SK-N-SH treated with all-trans-retinoic acid at 6 μM for 48 hours (cell line): ENCODE measurements at regions not wholly inside any gene's neighbourhood (a gene's known extent, or its start where the extent isn't known, plus 50 kb on each side); places are given as distances from the start of the nearest gene placed in this dataset.

ENCODE experiments used
- ATAC-seq: fragments of 200-7000 bp; cut with Tn5 transposase; 3 replicates; pipeline ENCODE4 v1.9.1; 2020; ENCODE audit warnings: mild to moderate bottlenecking, moderate library complexity
- ARNTL ChIP-seq: fragments of 450-650 bp; formaldehyde crosslinking; IDR thresholded peaks from 2 replicates; pipeline ENCODE4 v1.5.0; 2020; ENCODE audit warnings: low read depth, mild to moderate bottlenecking, moderate library complexity, borderline replicate concordance
- BACH2 ChIP-seq: fragments of 250-450 bp; sonication (Bioruptor Pico); IDR thresholded peaks from 2 replicates; pipeline ENCODE4 v1.9.0; 2021; ENCODE audit warnings: mild to moderate bottlenecking, borderline replicate concordance
- CREB5 ChIP-seq: fragments of 250-450 bp; sonication (Bioruptor Pico); IDR thresholded peaks from 2 replicates; pipeline ENCODE4 v1.5.1; 2020; ENCODE audit warnings: low read depth, mild to moderate bottlenecking, moderate library complexity
- CSRNP3 ChIP-seq: fragments of 250-450 bp; sonication (Bioruptor Pico); IDR thresholded peaks from 2 replicates; pipeline ENCODE4 v1.5.1; 2021; ENCODE audit warnings: mild to moderate bottlenecking, moderate library complexity
- ESRRG ChIP-seq: fragments of 250-450 bp; sonication (Bioruptor Pico); IDR thresholded peaks from 2 replicates; pipeline ENCODE4 v1.6.1; 2021; ENCODE audit warnings: mild to moderate bottlenecking
- GLIS3 ChIP-seq: fragments of 250-450 bp; sonication (Bioruptor Pico); IDR thresholded peaks from 2 replicates; pipeline ENCODE4 v1.5.0; 2020; ENCODE audit warnings: mild to moderate bottlenecking, moderate library complexity
- ISL1 ChIP-seq: fragments of 250-450 bp; sonication (Bioruptor Pico); IDR thresholded peaks from 2 replicates; pipeline ENCODE4 v2.1.2; 2022; ENCODE audit warnings: mild to moderate bottlenecking, moderate library complexity
- OSR1 ChIP-seq: fragments of 250-450 bp; sonication (Bioruptor Pico); IDR thresholded peaks from 2 replicates; pipeline ENCODE4 v1.8.0; 2022; ENCODE audit warnings: moderate library complexity, mild to moderate bottlenecking, inconsistent platforms
- PPARA ChIP-seq: fragments of 250-450 bp; sonication (Bioruptor Pico); IDR thresholded peaks from 2 replicates; pipeline ENCODE4 v1.5.0; 2020; ENCODE audit warnings: mild to moderate bottlenecking, borderline replicate concordance
- RARB ChIP-seq: fragments of 250-450 bp; sonication (Bioruptor Pico); IDR thresholded peaks from 2 replicates; pipeline ENCODE4 v1.8.0; 2021; ENCODE audit warnings: mild to moderate bottlenecking, moderate library complexity
- SNAI2 ChIP-seq: fragments of 250-450 bp; sonication (Bioruptor Pico); IDR thresholded peaks from 2 replicates; pipeline ENCODE4 v1.5.0; 2020; ENCODE audit warnings: mild to moderate bottlenecking, moderate library complexity
- TCF4 ChIP-seq: fragments of 250-450 bp; sonication (Bioruptor Pico); IDR thresholded peaks from 2 replicates; pipeline ENCODE4 v1.8.0; 2021; ENCODE audit warnings: mild to moderate bottlenecking, moderate library complexity, borderline replicate concordance
- TOX ChIP-seq: fragments of 250-450 bp; sonication (Bioruptor Pico); IDR thresholded peaks from 2 replicates; pipeline ENCODE4 v1.8.0; 2021; ENCODE audit warnings: mild to moderate bottlenecking, moderate library complexity, borderline replicate concordance
- ZC3H10 ChIP-seq: fragments of 250-450 bp; sonication (Bioruptor Pico); IDR thresholded peaks from 2 replicates; pipeline ENCODE4 v1.5.1; 2021; ENCODE audit warnings: mild to moderate bottlenecking, moderate library complexity
- ZFP3 ChIP-seq: fragments of 250-450 bp; sonication (Bioruptor Pico); IDR thresholded peaks from 2 replicates; pipeline ENCODE4 v1.5.0; 2020; ENCODE audit warnings: mild to moderate bottlenecking, moderate library complexity
- ZFP30 ChIP-seq: fragments of 450-650 bp; formaldehyde crosslinking; IDR thresholded peaks from 2 replicates; pipeline ENCODE4 v1.5.0; 2022; ENCODE audit warnings: mild to moderate bottlenecking, moderate library complexity
- ZNF70 ChIP-seq: fragments of 450-650 bp; formaldehyde crosslinking; IDR thresholded peaks from 2 replicates; pipeline ENCODE4 v1.5.0; 2020; ENCODE audit warnings: mild to moderate bottlenecking, moderate library complexity
- ZNF8 ChIP-seq: fragments of 450-650 bp; formaldehyde crosslinking; IDR thresholded peaks from 2 replicates; pipeline ENCODE4 v1.5.0; 2020; ENCODE audit warnings: mild to moderate bottlenecking, moderate library complexity
- TF ChIP-seq, protein P1 (sequence below): fragments of 250-450 bp; sonication (Bioruptor Pico); IDR thresholded peaks from 2 replicates; pipeline ENCODE4 v1.5.0; 2020; ENCODE audit warnings: mild to moderate bottlenecking, moderate library complexity
- TF ChIP-seq, protein P2 (sequence below): fragments of 250-450 bp; sonication (Bioruptor Pico); IDR thresholded peaks from 2 replicates; pipeline ENCODE4 v1.8.0; 2020; ENCODE audit warnings: mild to moderate bottlenecking, moderate library complexity, borderline replicate concordance

GRCh38 chr16:85519540-85520231 lies 93.4 kb upstream of the GSE1 start:
- TF ChIP-seq BACH2 (CRISPR knock-in tag): no peak
- TF ChIP-seq ZFP30 (CRISPR knock-in tag): no peak
- TF ChIP-seq ZC3H10 (CRISPR knock-in tag): no peak
- TF ChIP-seq ESRRG (CRISPR knock-in tag): no peak
- TF ChIP-seq GLIS3: no peak
- TF ChIP-seq CSRNP3 (CRISPR knock-in tag): no peak
- TF ChIP-seq, protein P1, sequence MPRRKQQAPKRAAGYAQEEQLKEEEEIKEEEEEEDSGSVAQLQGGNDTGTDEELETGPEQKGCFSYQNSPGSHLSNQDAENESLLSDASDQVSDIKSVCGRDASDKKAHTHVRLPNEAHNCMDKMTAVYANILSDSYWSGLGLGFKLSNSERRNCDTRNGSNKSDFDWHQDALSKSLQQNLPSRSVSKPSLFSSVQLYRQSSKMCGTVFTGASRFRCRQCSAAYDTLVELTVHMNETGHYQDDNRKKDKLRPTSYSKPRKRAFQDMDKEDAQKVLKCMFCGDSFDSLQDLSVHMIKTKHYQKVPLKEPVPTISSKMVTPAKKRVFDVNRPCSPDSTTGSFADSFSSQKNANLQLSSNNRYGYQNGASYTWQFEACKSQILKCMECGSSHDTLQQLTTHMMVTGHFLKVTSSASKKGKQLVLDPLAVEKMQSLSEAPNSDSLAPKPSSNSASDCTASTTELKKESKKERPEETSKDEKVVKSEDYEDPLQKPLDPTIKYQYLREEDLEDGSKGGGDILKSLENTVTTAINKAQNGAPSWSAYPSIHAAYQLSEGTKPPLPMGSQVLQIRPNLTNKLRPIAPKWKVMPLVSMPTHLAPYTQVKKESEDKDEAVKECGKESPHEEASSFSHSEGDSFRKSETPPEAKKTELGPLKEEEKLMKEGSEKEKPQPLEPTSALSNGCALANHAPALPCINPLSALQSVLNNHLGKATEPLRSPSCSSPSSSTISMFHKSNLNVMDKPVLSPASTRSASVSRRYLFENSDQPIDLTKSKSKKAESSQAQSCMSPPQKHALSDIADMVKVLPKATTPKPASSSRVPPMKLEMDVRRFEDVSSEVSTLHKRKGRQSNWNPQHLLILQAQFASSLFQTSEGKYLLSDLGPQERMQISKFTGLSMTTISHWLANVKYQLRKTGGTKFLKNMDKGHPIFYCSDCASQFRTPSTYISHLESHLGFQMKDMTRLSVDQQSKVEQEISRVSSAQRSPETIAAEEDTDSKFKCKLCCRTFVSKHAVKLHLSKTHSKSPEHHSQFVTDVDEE: no peak
- ATAC-seq: no peak

DNA sequence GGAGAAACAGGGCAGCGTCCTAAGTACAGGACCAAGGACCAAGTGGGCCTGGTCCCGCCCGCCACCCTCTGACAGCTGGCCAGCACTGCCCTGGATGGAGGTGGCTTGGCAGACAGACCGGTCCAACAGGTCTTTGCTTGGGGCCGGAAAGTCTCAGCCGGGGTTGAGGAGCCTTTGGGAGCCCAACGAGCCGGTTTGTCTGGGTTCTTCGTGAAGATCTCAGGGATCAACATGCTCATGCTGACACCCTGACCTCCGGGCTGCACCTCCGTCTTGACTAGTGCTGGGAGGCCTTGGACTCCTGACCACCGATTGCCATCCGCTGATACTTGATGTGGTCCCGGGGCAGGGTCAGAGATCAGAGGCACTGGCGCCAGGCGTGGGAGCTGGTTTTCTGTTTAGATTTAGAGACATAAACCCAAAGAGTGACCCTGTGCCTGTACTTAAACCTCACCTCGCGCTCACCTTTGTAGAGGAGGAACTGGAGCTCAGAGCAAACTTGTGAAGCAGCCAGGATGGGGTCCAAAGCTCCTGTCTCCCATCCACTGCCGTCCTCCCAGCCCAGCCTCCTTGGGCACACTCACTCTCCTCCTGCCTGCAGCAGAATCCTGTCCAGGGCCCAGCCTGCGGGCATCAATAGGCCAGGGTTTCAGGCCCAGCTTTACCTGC lies 92.1 kb upstream of the GSE1 start:
- no peak for TF ChIP-seq ZC3H10 (CRISPR knock-in tag)
- no peak for TF ChIP-seq RARB
- no peak for TF ChIP-seq CSRNP3 (CRISPR knock-in tag)
- TF ChIP-seq ZFP3 (CRISPR knock-in tag): no peak
- no peak for TF ChIP-seq BACH2 (CRISPR knock-in tag)
- TF ChIP-seq ZNF70 (CRISPR knock-in tag): no peak
- ATAC-seq: no peak

GRCh38 chr16:85521552-85522307 lies 91.4 kb upstream of the GSE1 start:
- ATAC-seq: no peak
- TF ChIP-seq ESRRG (CRISPR knock-in tag) (no peak), CREB5 (CRISPR knock-in tag) (no peak), ISL1 (CRISPR knock-in tag) (no peak), ZFP30 (CRISPR knock-in tag) (no peak), SNAI2 (no peak), ZC3H10 (CRISPR knock-in tag) (no peak), TOX (no peak), BACH2 (CRISPR knock-in tag) (no peak), ARNTL (CRISPR knock-in tag) (no peak), RARB (no peak), PPARA (CRISPR knock-in tag) (no peak), TCF4 (no peak), ZNF8 (CRISPR knock-in tag) (no peak), CSRNP3 (CRISPR knock-in tag) (no peak), OSR1 (CRISPR knock-in tag) (no peak)
- TF ChIP-seq, protein P2, sequence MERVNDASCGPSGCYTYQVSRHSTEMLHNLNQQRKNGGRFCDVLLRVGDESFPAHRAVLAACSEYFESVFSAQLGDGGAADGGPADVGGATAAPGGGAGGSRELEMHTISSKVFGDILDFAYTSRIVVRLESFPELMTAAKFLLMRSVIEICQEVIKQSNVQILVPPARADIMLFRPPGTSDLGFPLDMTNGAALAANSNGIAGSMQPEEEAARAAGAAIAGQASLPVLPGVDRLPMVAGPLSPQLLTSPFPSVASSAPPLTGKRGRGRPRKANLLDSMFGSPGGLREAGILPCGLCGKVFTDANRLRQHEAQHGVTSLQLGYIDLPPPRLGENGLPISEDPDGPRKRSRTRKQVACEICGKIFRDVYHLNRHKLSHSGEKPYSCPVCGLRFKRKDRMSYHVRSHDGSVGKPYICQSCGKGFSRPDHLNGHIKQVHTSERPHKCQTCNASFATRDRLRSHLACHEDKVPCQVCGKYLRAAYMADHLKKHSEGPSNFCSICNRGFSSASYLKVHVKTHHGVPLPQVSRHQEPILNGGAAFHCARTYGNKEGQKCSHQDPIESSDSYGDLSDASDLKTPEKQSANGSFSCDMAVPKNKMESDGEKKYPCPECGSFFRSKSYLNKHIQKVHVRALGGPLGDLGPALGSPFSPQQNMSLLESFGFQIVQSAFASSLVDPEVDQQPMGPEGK (CRISPR knock-in tag): no peak
- TF ChIP-seq, protein P1: no peak
